ENCODE measurements at regions not wholly inside any gene's neighbourhood (a gene's known extent, or its start where the extent isn't known, plus 50 kb on each side); places are given as distances from the start of the nearest gene placed in this dataset.

DNA sequence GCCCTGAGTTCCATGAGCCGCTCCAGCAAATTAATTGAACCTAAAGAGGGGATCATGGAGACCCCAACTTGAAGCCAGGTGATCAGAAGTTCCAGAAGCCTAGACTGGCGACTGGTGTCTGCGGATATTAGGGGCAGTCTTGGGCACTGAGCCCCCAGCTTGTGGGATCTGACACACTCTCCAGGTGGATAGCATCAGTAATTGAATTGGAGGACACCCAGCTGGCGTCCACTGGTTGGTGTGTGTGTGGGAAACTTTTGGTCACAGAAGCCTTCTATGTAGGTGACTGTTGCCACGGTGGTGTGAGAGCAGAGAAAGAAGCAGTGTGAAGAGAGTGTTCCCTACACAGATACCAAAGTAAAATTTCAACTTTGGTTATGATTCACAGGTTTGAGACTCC lies 106.0 kb upstream of the ADPGK start:
- no peak for TF ChIP-seq POLR2A (IDR thresholded peaks at IDR 0.05; ENCODE audit: low read length)
- TF ChIP-seq GATA1 (IDR thresholded peaks at IDR 0.05; ENCODE audit: low read depth, low read length), result no peak

Measured in erythroblast (primary cell).